PC-3 (cell line): ENCODE measurements at regions not wholly inside any gene's neighbourhood (a gene's known extent, or its start where the extent isn't known, plus 50 kb on each side); places are given as distances from the start of the nearest gene placed in this dataset.

Experiments
- ATAC-seq: fragments of 200-7000 bp; cut with Tn5 transposase; 2 replicates; pipeline ENCODE4 v1.9.1; 2020; ENCODE audit warnings: mild to moderate bottlenecking, moderate library complexity
- BruUV-seq: library from RNA; stranded (reverse); fragments of 400-500 nt; replicated peaks from 2 replicates; lab custom pipeline; 2021; lab: Mats Ljungman, UMichigan
- CTCF ChIA-PET: fragments of 300-600 bp; sonication (Branson Sonifier 250); formaldehyde crosslinking; loops from one replicate; lab custom pipeline; 2022; ENCODE audit warnings: antibody characterized with exemption; lab: Charles Lee
- POLR2A ChIA-PET: fragments of 300-600 bp; sonication (Branson Sonifier 250); formaldehyde crosslinking; loops from one replicate; lab custom pipeline; 2022; ENCODE audit warnings: antibody characterized with exemption; ENCODE audit not compliant: unreplicated experiment; lab: Charles Lee
- DNase-seq: peaks from one replicate; pipeline ENCODE4 v3.0.0-alpha.2; 2015
- H2AFZ ChIP-seq: fragments of 300-600 bp; sonication (generic); 2 replicates; pipeline ENCODE4 v1.6.0; 2016; ENCODE audit warnings: antibody characterized with exemption, low read length
- H3F3A ChIP-seq: fragments of 300-600 bp; sonication (generic); one replicate; pipeline ENCODE4 v1.6.0; 2017; ENCODE audit warnings: antibody characterized with exemption, low read length, control low read depth, mild to moderate bottlenecking; ENCODE audit not compliant: unreplicated experiment
- H3K27ac ChIP-seq: fragments of 300-600 bp; sonication (generic); 2 replicates; pipeline ENCODE4 v1.5.1; 2016; ENCODE audit warnings: mild to moderate bottlenecking, low read length
- H3K27me3 ChIP-seq: fragments of 300-600 bp; sonication (generic); 2 replicates; pipeline ENCODE4 v1.6.1; 2016; ENCODE audit warnings: low read length, mixed read lengths
- H3K36me3 ChIP-seq: fragments of 300-600 bp; sonication (generic); 2 replicates; pipeline ENCODE4 v1.6.1; 2016; ENCODE audit warnings: low read depth, mixed run types, low read length, mixed read lengths
- H3K4me1 ChIP-seq: fragments of 300-600 bp; sonication (generic); 2 replicates; pipeline ENCODE4 v1.5.1; 2016; ENCODE audit warnings: low read length; ENCODE audit not compliant: insufficient read depth
- H3K4me2 ChIP-seq: fragments of 300-600 bp; sonication (generic); 2 replicates; pipeline ENCODE4 v1.6.0; 2016; ENCODE audit warnings: low read length
- H3K4me3 ChIP-seq: fragments of 300-600 bp; sonication (generic); 2 replicates; pipeline ENCODE4 v1.5.1; 2016; ENCODE audit warnings: mild to moderate bottlenecking, low read length, mixed read lengths
- H3K79me2 ChIP-seq: fragments of 300-600 bp; sonication (generic); 2 replicates; pipeline ENCODE4 v1.6.1; 2017; ENCODE audit warnings: low read length, mixed read lengths
- H3K9ac ChIP-seq: fragments of 300-600 bp; sonication (generic); 2 replicates; pipeline ENCODE4 v1.6.0; 2016; ENCODE audit warnings: mild to moderate bottlenecking, low read length
- H3K9me2 ChIP-seq: fragments of 300-600 bp; sonication (generic); replicated peaks from 2 replicates; pipeline ENCODE4 v1.6.1; 2016; ENCODE audit warnings: mixed run types, low read length, mixed read lengths
- H3K9me3 ChIP-seq: fragments of 300-600 bp; sonication (generic); 2 replicates; pipeline ENCODE4 v1.6.1; 2016; ENCODE audit warnings: low read length, mixed read lengths
- H4K20me1 ChIP-seq: fragments of 300-600 bp; sonication (generic); 2 replicates; pipeline ENCODE4 v1.6.1; 2016; ENCODE audit warnings: low read length, mixed read lengths
- EZH2 ChIP-seq: fragments of 300-600 bp; sonication (generic); IDR thresholded peaks from one replicate; pipeline ENCODE4 v1.6.1; 2017; ENCODE audit warnings: antibody characterized with exemption, mild to moderate bottlenecking, low read length; ENCODE audit not compliant: unreplicated experiment
- EZH2phosphoT487 ChIP-seq: fragments of 300-600 bp; sonication (generic); IDR thresholded peaks from 2 replicates; pipeline ENCODE4 v1.6.1; 2018; ENCODE audit warnings: mild to moderate bottlenecking, antibody characterized with exemption, low read length, borderline replicate concordance
- intact Hi-C: fragments of 100-400 bp; cut with micrococcal nuclease; formaldehyde crosslinking; loops from 2 replicates; pipeline ENCODE4 v1.9.0; 2023
- TF ChIP-seq, protein P1 (sequence below): fragments of 300-600 bp; sonication (generic); conservative IDR thresholded peaks from 2 replicates; pipeline ENCODE4 v1.5.1; 2017; ENCODE audit warnings: antibody characterized with exemption, low read depth, mild to moderate bottlenecking, low read length

DNA sequence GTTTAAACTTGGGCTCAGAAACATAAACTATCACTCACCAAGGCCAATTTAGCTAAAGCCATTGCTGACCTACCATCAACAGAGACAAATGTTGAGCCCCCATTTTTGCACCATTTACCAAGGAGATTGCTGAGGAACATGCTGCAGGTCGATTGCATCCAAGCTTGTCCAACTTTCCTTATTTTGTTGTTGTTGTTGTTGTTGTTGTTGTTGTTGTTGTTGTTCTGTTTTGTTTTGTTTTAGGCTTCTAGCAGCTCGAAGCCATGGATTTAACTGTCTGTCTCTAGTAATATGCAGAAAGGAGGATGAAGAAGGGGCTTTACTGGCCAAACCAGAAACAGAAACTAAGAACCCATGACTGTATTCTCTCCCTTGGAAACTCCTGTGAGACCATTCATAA lies 571.5 kb downstream of the IRS1 start:
- Histone ChIP-seq H2AFZ (no peak overlapping the region), H3K27ac (no peak overlapping the region), H3F3A (no peaks in the 10 kb centered on the region), H3K79me2 (no peaks in the 10 kb centered on the region), H3K4me2 (no peak overlapping the region), H3K4me3 (no peak overlapping the region), H3K27me3 (no peaks in the 10 kb centered on the region), H3K36me3 (no peaks in the 10 kb centered on the region), H4K20me1 (no peaks in the 10 kb centered on the region), H3K9me3 (no peaks in the 10 kb centered on the region), H3K9me2 (no peaks in the 10 kb centered on the region), H3K9ac (no peak overlapping the region), H3K4me1 (no peaks in the 10 kb centered on the region)
- ChIA-PET CTCF (no interaction called here), POLR2A (no interaction called here)
- no peak for DNase-seq
- intact Hi-C loops = no loop called here
- BruUV-seq = no TSS peak
- TF ChIP-seq, protein P1, sequence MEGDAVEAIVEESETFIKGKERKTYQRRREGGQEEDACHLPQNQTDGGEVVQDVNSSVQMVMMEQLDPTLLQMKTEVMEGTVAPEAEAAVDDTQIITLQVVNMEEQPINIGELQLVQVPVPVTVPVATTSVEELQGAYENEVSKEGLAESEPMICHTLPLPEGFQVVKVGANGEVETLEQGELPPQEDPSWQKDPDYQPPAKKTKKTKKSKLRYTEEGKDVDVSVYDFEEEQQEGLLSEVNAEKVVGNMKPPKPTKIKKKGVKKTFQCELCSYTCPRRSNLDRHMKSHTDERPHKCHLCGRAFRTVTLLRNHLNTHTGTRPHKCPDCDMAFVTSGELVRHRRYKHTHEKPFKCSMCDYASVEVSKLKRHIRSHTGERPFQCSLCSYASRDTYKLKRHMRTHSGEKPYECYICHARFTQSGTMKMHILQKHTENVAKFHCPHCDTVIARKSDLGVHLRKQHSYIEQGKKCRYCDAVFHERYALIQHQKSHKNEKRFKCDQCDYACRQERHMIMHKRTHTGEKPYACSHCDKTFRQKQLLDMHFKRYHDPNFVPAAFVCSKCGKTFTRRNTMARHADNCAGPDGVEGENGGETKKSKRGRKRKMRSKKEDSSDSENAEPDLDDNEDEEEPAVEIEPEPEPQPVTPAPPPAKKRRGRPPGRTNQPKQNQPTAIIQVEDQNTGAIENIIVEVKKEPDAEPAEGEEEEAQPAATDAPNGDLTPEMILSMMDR = no peak
- TF ChIP-seq EZH2 (no peak), EZH2phosphoT487 (no peak)
- ATAC-seq = no peak

DNA sequence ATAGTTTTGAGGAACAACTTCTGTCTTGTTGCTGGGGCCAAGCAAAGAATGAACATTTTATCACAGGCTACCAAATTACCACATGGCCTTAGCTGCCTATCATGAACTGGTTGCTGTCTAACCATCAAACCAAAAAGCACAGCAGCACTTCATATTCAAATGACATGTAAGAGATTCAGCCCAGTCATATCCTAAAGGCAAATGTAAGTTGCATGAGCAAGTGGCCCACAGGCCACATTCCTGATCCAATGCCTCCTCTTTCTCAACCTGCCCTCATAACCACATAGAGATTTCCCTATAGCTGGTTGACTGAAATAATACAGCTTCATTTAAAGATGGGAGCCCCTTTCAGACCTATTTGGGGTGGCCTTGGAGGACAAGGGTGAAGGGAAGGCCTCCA lies 572.3 kb downstream of the IRS1 start:
- no peak overlapping the region for H2AFZ ChIP-seq
- H3K9me2 ChIP-seq = no peaks in the 10 kb centered on the region
- H3K4me2 ChIP-seq = no peak overlapping the region
- H3K4me1 ChIP-seq = no peaks in the 10 kb centered on the region
- H3K27ac ChIP-seq = no peak overlapping the region
- H3K36me3 ChIP-seq = no peaks in the 10 kb centered on the region
- no peaks in the 10 kb centered on the region for H4K20me1 ChIP-seq
- TF ChIP-seq EZH2 (no peak), EZH2phosphoT487 (no peak)
- TF ChIP-seq, protein P1 = no peak
- POLR2A ChIA-PET = no interaction called here
- no peak overlapping the region for H3K4me3 ChIP-seq
- intact Hi-C loops = no loop called here
- CTCF ChIA-PET = no interaction called here
- BruUV-seq = no TSS peak
- H3F3A ChIP-seq = no peaks in the 10 kb centered on the region
- ATAC-seq = no peak
- H3K27me3 ChIP-seq = no peaks in the 10 kb centered on the region
- H3K9me3 ChIP-seq = no peaks in the 10 kb centered on the region
- DNase-seq = no peak
- H3K79me2 ChIP-seq = no peaks in the 10 kb centered on the region
- no peak overlapping the region for H3K9ac ChIP-seq

DNA sequence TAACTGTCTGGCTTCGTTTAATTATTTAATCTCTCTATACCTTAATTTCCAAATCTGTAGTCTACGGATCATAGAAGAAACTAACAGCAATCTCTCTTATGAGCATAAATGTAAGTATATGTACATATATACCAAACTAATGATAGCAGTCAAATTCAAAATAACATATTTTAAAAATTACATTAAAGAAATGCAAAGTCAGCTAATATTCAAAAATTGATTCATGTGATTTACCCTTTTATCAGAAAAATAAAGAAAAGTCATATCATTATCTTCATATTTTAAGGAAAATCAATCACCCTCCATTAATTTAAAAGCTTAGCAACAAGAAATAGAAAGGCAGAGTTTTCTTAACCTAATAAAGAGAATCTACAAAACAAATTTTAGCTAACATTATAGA lies 575.9 kb downstream of the IRS1 start:
- no peak overlapping the region for H3K9ac ChIP-seq
- TF ChIP-seq, protein P1 = no peak
- no peak for TF ChIP-seq EZH2phosphoT487
- TF ChIP-seq EZH2 = no peak
- no peaks in the 10 kb centered on the region for H3K36me3 ChIP-seq
- no peak overlapping the region for H2AFZ ChIP-seq
- H3K27me3 ChIP-seq = no peaks in the 10 kb centered on the region
- DNase-seq = no peak
- H4K20me1 ChIP-seq = no peaks in the 10 kb centered on the region
- H3K4me3 ChIP-seq = no peak overlapping the region
- no peaks in the 10 kb centered on the region for H3F3A ChIP-seq
- H3K4me2 ChIP-seq = no peak overlapping the region
- no peak overlapping the region for H3K27ac ChIP-seq
- no TSS peak for BruUV-seq
- POLR2A ChIA-PET = no interaction called here
- H3K9me2 ChIP-seq = no peaks in the 10 kb centered on the region
- peaks cover 8% of the 10 kb centered on the region; the same call in 1 of the 2 replicates for H3K4me1 ChIP-seq
- ATAC-seq = no peak
- CTCF ChIA-PET = no interaction called here
- no peaks in the 10 kb centered on the region for H3K9me3 ChIP-seq
- intact Hi-C loops = no loop called here
- no peaks in the 10 kb centered on the region for H3K79me2 ChIP-seq
